HAP-1 (cell line): ENCODE measurements at regions not wholly inside any gene's neighbourhood (a gene's known extent, or its start where the extent isn't known, plus 50 kb on each side); places are given as distances from the start of the nearest gene placed in this dataset.

Experiments used
- DNase-seq, 2 experiments: peaks; one replicate each; pipeline ENCODE4 v3.0.0-alpha.2; 2016 to 2020; ENCODE audit warnings: low spot score in 2 of 2
- H3K27me3 ChIP-seq: fragments of 250-450 bp; sonication (Bioruptor Pico); 2 replicates; pipeline ENCODE4 v1.5.1; 2020; ENCODE audit warnings: low read depth, mild to moderate bottlenecking, moderate library complexity
- H3K36me3 ChIP-seq: fragments of 250-450 bp; sonication (Bioruptor Pico); replicated peaks from 2 replicates; pipeline ENCODE4 v1.5.1; 2020; ENCODE audit warnings: mild to moderate bottlenecking
- H3K4me1 ChIP-seq: fragments of 250-450 bp; sonication (Bioruptor Pico); 2 replicates; pipeline ENCODE4 v1.5.1; 2020; ENCODE audit warnings: mild to moderate bottlenecking
- H3K4me3 ChIP-seq: fragments of 250-450 bp; sonication (Bioruptor Pico); 2 replicates; pipeline ENCODE4 v1.5.1; 2020; ENCODE audit warnings: mild to moderate bottlenecking, moderate library complexity
- H3K9me3 ChIP-seq: fragments of 250-450 bp; sonication (Bioruptor Pico); 2 replicates; pipeline ENCODE4 v1.5.1; 2020; ENCODE audit warnings: mild to moderate bottlenecking, moderate library complexity
- in situ Hi-C: fragments of 300-500 bp; cut with MboI; formaldehyde crosslinking; loops from 3 replicates; pipeline ENCODE4 v1.14.3; 2020; ENCODE audit warnings: low sequenced_read_pairs, inconsistent platforms, mixed read lengths

DNA sequence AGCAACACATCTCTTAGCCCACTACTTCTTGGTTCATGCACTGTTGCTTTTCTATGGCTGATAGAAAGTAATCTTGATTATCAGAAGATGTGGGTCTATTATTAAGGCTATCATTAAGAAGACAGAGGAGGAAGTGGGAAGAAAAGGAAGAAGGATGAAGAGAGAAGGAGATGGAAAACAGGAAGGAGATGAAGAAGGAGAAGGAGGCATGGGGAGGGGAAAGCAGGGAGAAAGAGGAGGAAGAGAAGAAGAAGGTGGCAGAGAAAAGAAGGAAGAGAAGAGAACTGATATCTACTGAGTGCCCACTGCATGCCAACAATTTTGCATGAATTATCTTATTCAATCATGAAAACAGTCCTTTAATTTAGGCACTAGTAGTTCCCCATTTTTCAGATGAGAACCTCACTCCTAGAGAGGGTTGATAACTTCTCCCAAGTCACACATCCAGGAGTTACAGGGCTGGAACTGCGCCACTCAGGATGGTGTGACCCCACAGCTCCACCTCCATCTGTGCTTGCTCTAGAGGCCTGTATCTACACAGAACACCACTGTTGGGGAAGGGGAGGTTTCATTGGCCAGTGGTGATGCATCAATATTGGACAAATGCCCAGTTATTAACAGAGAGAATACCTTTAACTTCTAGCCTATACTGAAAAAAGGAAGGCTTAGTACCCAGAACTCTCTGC lies 147.4 kb downstream of the CXCL12 start:
- DNase-seq, result no peak
- Histone ChIP-seq H3K36me3 (no peaks in the 10 kb centered on the region), H3K27me3 (no peaks in the 10 kb centered on the region), H3K9me3 (no peaks in the 10 kb centered on the region), H3K4me1 (no peaks in the 10 kb centered on the region), H3K4me3 (no peak overlapping the region)
- in situ Hi-C loops, result no loop called here

DNA sequence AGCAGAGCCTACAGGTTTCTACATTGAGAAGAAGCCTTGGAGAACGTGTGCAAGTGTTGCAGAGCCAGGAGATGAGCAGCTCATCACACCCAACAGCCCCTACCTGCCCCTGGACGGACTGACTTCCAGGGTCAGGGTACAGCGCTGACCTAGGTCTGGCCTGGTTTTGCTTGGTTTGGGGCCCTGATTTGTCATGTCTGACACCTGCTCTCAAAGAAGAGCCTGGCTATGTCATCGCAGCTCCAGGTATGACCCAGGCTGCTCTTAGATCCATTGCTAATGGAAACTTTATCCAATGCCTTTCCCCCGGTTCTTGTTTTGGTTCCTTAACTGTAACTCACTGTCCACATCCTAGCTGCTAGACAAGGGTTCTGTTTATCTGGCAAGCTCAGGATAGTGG lies 149.5 kb downstream of the CXCL12 start:
- no peak overlapping the region for H3K4me3 ChIP-seq
- no peaks in the 10 kb centered on the region for H3K27me3 ChIP-seq
- no peak for DNase-seq
- in situ Hi-C loops, result no loop called here
- no peaks in the 10 kb centered on the region for H3K36me3 ChIP-seq
- no peaks in the 10 kb centered on the region for H3K4me1 ChIP-seq
- H3K9me3 ChIP-seq, result no peaks in the 10 kb centered on the region

DNA sequence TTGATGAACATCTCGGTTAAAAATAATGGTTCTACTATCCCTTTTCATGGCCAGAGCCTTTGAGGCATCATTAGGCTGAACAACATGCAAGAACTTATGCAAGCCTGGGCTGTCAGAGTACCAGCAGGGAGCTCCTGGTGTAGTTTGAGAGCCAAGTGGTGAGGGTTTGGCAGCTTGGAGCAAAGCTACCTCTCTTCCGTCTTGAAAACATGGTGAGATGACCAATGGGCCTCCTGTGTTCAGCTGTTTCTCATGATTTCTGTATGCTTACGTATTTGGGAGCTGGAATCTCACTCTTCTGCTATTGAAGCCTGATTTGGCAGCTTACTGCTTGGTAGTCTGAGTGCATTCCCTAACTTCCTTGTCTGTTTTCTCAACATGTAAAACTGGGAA lies 150.4 kb downstream of the CXCL12 start:
- no peak overlapping the region for H3K4me3 ChIP-seq
- in situ Hi-C loops, result no loop called here
- no peaks in the 10 kb centered on the region for H3K36me3 ChIP-seq
- no peaks in the 10 kb centered on the region for H3K27me3 ChIP-seq
- no peaks in the 10 kb centered on the region for H3K9me3 ChIP-seq
- no peak for DNase-seq
- no peaks in the 10 kb centered on the region for H3K4me1 ChIP-seq

DNA sequence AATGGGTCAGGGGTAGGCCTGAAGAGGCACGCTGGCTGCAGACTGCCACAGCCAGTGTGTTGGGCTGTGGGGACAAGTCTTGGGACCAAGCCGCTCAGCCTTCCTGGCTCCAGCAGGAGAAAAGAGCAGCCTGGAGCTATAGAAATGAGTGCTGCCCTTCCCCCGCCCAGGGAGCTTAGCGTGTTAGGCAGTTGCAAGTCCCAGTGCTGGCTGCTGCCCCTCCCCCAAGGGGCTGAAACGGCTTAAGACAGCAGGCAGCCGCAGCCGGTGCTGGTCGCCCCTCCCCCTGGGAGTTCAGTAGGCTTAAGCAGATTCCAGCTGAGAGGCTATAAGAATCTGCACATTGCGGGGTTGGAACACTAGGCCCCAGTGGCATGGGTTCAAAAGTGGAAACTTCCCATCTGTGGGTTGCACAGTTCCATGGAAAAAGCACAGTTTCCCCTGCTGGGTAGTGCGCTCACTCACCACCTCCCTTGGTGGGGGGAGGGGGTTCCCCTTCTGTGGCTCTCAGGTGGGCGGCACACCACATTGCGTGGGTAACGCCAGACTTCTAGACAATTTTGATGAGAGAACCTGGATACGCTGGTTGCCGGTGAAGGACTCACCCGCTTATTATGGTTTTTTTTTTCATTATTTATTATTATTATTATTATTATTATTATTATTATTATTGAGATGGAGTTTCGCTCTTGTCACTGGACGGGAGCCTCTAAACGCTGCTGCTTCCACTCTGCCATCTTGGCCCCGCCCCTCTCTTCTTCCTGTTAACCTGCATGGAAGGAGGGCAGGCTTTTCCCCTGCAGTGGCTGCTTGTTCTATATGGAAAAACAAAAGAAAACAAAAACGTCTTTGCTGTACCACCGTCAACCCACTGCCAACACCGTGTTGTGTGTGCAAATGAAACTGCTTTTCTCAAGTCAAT lies 151.1 kb downstream of the CXCL12 start:
- no peak overlapping the region for H3K4me3 ChIP-seq
- DNase-seq, result no peak
- no peaks in the 10 kb centered on the region for H3K27me3 ChIP-seq
- in situ Hi-C loops, result no loop called here
- H3K36me3 ChIP-seq, result no peaks in the 10 kb centered on the region
- no peaks in the 10 kb centered on the region for H3K9me3 ChIP-seq
- no peaks in the 10 kb centered on the region for H3K4me1 ChIP-seq

DNA sequence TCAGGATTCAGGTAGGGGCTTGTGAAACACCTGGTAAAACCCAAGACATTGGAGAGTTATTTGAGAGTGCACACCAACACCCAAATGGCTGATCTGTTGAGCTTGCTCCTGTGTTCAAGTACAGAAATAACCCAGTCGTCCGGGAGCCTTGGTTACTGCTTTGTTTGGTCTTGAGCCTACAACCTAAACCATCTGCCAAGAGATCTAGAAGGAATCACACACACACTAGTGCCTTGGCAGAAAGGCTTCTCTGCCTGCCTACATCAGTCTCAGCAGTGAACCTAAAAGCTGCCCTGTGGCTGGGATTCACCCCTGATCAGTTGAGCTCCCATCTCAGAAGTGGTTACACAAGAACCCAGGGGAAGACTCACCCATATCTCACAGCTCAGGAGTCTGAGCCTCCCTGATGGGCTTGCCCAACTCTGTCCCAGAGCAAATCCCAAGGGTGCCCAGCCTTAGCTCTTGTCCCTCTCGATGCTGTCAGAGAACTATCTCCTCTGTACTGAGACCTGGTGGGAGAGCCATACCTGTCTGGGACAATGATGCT lies 167.6 kb downstream of the CXCL12 start:
- Histone ChIP-seq H3K9me3 (no peaks in the 10 kb centered on the region; the same call in 1 of the 2 replicates), H3K4me3 (no peak overlapping the region), H3K4me1 (no peaks in the 10 kb centered on the region), H3K27me3 (no peaks in the 10 kb centered on the region), H3K36me3 (no peaks in the 10 kb centered on the region)
- DNase-seq, result no peak
- in situ Hi-C loops, result no loop called here

DNA sequence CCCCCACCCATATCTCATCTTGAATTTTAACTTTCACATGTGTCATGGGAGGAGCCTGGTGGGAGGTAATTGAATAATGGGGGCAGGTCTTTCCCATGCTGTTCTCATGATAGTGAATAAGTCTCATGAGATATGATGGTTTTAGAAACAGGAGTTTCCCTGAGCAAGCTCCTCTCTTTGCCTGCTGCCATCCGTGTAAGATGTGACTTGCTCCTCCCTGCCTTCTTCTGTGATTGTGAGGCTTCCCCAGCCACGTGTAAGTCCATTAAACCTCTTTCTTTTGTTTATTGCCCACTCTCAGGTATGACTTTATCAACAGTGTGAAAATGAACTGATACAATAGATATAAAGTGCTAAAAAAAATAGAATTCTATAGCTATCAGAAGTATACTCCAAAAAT lies 168.8 kb downstream of the CXCL12 start:
- Histone ChIP-seq H3K4me3 (no peak overlapping the region), H3K4me1 (no peaks in the 10 kb centered on the region), H3K9me3 (no peaks in the 10 kb centered on the region; the same call in 1 of the 2 replicates), H3K36me3 (no peaks in the 10 kb centered on the region), H3K27me3 (no peaks in the 10 kb centered on the region)
- in situ Hi-C loops, result no loop called here
- DNase-seq, result no peak

DNA sequence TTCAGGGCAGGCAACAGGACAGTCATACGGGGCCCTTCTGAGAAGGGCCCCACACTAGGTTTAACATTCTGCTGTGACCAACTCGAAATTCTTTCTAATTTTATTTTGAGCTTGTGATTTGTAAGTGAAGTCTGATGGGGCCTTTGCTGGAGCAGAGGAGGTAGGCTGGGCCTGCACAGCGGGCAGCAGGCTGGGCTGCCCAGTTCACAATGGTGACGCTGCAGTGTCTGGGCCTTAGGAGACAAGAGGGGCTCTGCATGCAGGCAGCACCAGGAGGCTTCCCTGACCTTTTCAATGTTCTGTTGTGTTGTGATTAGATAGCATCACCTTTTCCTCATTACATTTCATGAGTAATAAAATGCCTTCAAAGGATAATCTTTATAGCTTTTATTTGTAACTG lies 175.1 kb downstream of the CXCL12 start:
- Histone ChIP-seq H3K9me3 (no peaks in the 10 kb centered on the region), H3K4me1 (no peaks in the 10 kb centered on the region), H3K36me3 (no peaks in the 10 kb centered on the region), H3K4me3 (no peak overlapping the region), H3K27me3 (no peaks in the 10 kb centered on the region)
- in situ Hi-C loops, result no loop called here
- DNase-seq, result no peak

DNA sequence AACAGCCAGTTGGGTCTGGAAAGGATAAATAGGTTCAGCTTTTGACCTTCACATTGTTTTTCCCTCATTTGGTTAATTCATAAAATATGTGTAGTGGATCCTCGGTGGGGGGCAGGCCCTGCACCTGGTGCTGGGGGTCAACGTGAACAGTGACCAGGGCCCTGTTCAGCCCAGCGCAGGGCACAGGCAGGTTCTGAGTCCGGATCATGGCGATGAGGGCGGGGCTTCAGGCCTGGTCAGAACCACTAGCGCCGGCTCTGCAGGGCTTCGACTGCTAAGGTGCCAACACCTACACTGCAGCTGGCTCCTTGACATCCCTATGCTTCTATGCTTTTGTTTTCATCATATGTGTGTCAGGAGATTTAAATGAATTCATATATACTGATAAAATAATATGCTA lies 177.7 kb downstream of the CXCL12 start:
- in situ Hi-C loops, result no loop called here
- Histone ChIP-seq H3K4me3 (no peak overlapping the region), H3K36me3 (no peaks in the 10 kb centered on the region), H3K4me1 (no peaks in the 10 kb centered on the region), H3K27me3 (no peaks in the 10 kb centered on the region), H3K9me3 (no peaks in the 10 kb centered on the region)
- no peak for DNase-seq

DNA sequence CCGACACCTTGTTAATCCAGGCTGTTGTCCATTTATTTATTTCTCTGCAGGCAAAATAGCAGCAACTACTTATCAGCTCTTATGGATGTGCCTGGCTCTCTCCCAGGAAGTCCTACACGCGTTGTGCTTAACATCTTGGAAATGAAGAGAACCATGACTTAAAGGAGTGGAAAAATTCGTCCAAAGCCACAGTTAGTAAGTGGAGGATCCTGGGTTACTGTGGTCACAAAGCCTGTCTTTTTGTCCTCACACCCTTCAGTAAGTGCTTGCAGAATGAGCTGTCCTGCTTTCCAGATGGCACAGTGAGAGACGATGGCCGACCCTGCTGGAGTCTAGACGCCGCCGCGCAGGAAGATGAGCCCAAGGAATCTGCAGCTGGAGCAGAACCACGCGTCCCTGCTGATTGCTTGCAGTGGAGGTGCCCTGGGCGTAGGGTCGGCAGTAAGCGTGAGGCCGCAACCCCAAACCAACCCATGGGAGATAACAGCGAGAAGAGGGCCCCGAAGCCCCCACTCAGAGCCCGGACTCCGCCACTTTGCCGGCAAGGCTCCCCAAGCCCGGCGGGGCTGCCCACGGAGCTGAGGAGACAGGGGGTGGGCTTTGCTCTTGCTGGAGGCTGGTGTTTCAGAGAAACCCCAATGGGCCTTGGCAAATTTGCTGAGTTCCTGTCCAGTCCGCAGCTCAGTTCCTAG lies 178.6 kb downstream of the CXCL12 start:
- H3K36me3 ChIP-seq, result no peaks in the 10 kb centered on the region
- no peak overlapping the region for H3K4me3 ChIP-seq
- no peaks in the 10 kb centered on the region for H3K9me3 ChIP-seq
- no peaks in the 10 kb centered on the region for H3K27me3 ChIP-seq
- in situ Hi-C loops, result no loop called here
- no peaks in the 10 kb centered on the region for H3K4me1 ChIP-seq
- no peak for DNase-seq

DNA sequence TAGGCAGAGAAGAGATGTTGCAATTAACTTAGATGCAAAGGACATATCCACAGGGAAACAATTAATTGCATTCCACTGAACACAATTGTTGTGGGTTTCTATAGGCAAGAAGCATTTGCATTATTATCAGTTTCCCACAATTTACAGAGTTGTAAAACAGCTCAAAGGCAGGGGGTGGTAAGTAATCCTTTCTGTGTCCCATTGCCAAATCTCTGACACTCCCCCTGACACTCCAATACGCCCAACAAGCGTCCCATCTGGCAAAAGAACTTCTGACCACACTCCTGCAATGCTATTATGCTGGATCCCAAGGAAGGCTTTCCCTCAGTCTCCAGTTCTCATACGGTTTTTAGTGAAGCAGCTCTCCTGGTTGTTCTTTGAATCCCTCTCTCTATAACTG lies 179.8 kb downstream of the CXCL12 start:
- Histone ChIP-seq H3K36me3 (no peaks in the 10 kb centered on the region), H3K27me3 (no peaks in the 10 kb centered on the region), H3K4me1 (no peaks in the 10 kb centered on the region), H3K4me3 (no peak overlapping the region), H3K9me3 (no peaks in the 10 kb centered on the region)
- DNase-seq, result no peak
- in situ Hi-C loops, result no loop called here

DNA sequence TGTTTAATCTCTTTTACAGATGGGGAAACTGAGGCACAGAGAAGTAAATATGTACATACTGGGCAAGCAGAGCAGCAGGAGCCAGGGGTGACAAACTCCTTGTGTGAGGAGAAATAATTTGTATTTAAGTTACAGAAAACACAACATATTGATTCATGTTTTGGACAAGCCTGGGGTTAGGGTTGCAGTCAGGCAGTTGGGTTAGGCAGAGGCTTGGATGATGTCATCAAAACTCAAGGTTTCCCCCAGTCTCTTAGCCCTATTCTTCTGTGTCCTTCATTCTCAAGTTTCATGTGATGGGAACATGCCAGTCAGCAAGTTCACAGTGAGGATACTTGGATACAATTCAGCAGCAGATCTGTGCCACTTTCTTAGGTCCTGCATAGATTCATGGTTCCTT lies 181.4 kb downstream of the CXCL12 start:
- H3K36me3 ChIP-seq, result no peaks in the 10 kb centered on the region
- no peaks in the 10 kb centered on the region for H3K9me3 ChIP-seq
- in situ Hi-C loops, result no loop called here
- no peak for DNase-seq
- H3K27me3 ChIP-seq, result no peaks in the 10 kb centered on the region
- no peaks in the 10 kb centered on the region for H3K4me1 ChIP-seq
- no peak overlapping the region for H3K4me3 ChIP-seq

DNA sequence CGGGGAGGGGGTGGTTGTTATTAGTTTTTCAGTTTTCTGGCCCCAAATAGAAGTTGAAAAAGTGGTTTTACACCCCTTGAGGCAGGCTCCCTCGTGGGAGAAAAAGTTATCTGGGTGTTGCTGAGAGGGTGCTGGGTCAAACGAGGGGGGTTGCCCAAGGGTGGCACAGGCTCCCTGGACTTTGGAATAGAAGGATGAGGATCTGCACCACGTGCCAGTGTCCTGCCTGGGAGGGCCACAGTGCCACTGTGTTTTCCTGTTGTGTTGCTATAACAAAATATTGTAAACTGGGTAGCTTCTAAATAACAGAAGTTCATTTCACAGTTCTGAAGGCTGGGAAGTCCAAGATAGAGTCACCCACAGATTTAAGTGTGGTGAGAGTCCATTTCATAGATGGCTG lies 181.9 kb downstream of the CXCL12 start:
- no peak overlapping the region for H3K4me3 ChIP-seq
- no peaks in the 10 kb centered on the region for H3K9me3 ChIP-seq
- H3K27me3 ChIP-seq, result no peaks in the 10 kb centered on the region
- H3K4me1 ChIP-seq, result no peaks in the 10 kb centered on the region
- no peaks in the 10 kb centered on the region for H3K36me3 ChIP-seq
- in situ Hi-C loops, result no loop called here
- no peak for DNase-seq

DNA sequence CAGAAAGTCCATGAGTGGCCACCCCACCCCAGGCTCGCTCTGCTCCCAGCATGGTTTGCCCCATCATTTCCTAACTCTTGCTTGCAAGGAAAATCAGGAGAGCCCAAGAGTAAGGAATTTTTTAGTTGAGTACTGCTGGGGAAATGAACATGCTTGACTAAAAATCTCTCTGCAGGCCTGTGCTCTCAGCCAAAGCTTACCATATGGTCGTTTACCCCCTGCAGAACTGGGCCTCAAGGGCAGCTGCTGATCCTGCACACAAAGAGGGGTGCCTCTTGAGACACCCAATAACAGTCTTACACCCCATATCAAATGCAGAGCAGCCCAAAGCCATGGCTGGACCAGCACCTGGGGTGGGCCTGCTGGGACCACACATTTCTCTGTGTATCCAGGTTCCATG lies 183.2 kb downstream of the CXCL12 start:
- Histone ChIP-seq H3K27me3 (no peaks in the 10 kb centered on the region), H3K4me1 (no peaks in the 10 kb centered on the region), H3K36me3 (no peaks in the 10 kb centered on the region), H3K9me3 (no peaks in the 10 kb centered on the region), H3K4me3 (no peak overlapping the region)
- DNase-seq, result no peak
- in situ Hi-C loops, result no loop called here

DNA sequence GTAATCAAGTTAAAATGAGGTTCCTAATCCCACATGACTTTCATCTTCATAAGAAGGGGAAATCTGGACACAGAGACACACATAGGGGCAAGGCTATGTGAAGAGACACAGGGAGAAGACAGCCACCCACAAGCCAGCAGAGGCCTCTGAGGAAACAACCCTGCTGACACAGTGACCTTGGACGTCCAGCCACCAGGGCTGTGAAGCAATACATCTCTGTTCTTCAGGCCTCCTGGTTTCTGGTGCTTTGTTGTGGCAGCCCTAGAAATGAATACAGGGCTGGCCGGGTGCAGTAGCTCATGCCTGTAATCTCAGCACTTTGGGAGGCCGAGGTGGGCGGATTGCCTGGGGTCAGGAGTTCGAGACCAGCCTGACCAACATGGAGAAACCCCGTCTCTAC lies 183.9 kb downstream of the CXCL12 start:
- H3K9me3 ChIP-seq, result no peaks in the 10 kb centered on the region
- no peak overlapping the region for H3K4me3 ChIP-seq
- H3K27me3 ChIP-seq, result no peaks in the 10 kb centered on the region
- no peaks in the 10 kb centered on the region for H3K4me1 ChIP-seq
- in situ Hi-C loops, result no loop called here
- H3K36me3 ChIP-seq, result no peaks in the 10 kb centered on the region
- DNase-seq, result no peak
